Endometrial microvascular endothelial cells (primary cell): ENCODE measurements at regions not wholly inside any gene's neighbourhood (a gene's known extent, or its start where the extent isn't known, plus 50 kb on each side); places are given as distances from the start of the nearest gene placed in this dataset.

Experiments
- in situ Hi-C: cut with HindIII; loops from 2 replicates; pipeline ENCODE4 v1.10.0; 2017; ENCODE audit warnings: low sequenced_read_pairs, low pct_unique_long_range_greater_than_20kb; ENCODE audit errors: inconsistent ontology term

GRCh38 chr10:4675808-4676207, 150.2 kb upstream of the AKR1E2 start:
- in situ Hi-C loops, result no loop called here

GRCh38 chr10:4673279-4674040, 152.5 kb upstream of the AKR1E2 start:
- in situ Hi-C loops, result no loop called here

- in situ Hi-C loops, result no loop called here
Observed at GRCh38 chr10:4672201-4672600, 153.8 kb upstream of the AKR1E2 start.

- in situ Hi-C loops, result no loop called here
Observed at GRCh38 chr10:4671451-4672145, 154.4 kb upstream of the AKR1E2 start.

GRCh38 chr10:4670737-4671136, 155.3 kb upstream of the AKR1E2 start:
- in situ Hi-C loops, result no loop called here

GRCh38 chr10:4669585-4669984, 156.4 kb upstream of the AKR1E2 start:
- in situ Hi-C loops, result no loop called here

- in situ Hi-C loops, result no loop called here
Observed at GRCh38 chr10:4663162-4663992, 162.6 kb upstream of the AKR1E2 start.

GRCh38 chr10:4662576-4663161, 163.3 kb upstream of the AKR1E2 start:
- in situ Hi-C loops, result no loop called here

- in situ Hi-C loops, result no loop called here
Observed at GRCh38 chr10:4661511-4662255, 164.3 kb upstream of the AKR1E2 start.

GRCh38 chr10:4658777-4659176, 167.2 kb upstream of the AKR1E2 start:
- in situ Hi-C loops, result loop anchor here (10.0 kb wide), 1 partner anchor 106 kb away; no protein-coding TSS in a partner anchor

- in situ Hi-C loops, result loop anchor here (10.0 kb wide), 1 partner anchor 108 kb away; no protein-coding TSS in a partner anchor
Observed at GRCh38 chr10:4656576-4657194, 169.3 kb upstream of the AKR1E2 start.

- in situ Hi-C loops, result loop anchor here (10.0 kb wide), 1 partner anchor 109 kb away; no protein-coding TSS in a partner anchor
Observed at GRCh38 chr10:4655879-4656278, 170.1 kb upstream of the AKR1E2 start.

GRCh38 chr10:4655406-4655805, 170.6 kb upstream of the AKR1E2 start:
- in situ Hi-C loops, result loop anchor here (10.0 kb wide), 1 partner anchor 109 kb away; no protein-coding TSS in a partner anchor

- in situ Hi-C loops, result loop anchor here (10.0 kb wide), 1 partner anchor 110 kb away; no protein-coding TSS in a partner anchor
Observed at GRCh38 chr10:4654496-4654895, 171.5 kb upstream of the AKR1E2 start.

GRCh38 chr10:4653160-4653559, 172.8 kb upstream of the AKR1E2 start:
- in situ Hi-C loops, result loop anchor here (10.0 kb wide), 1 partner anchor 112 kb away; no protein-coding TSS in a partner anchor

GRCh38 chr10:4652111-4653010, 173.6 kb upstream of the AKR1E2 start:
- in situ Hi-C loops, result loop anchor here (10.0 kb wide), 1 partner anchor 112 kb away; no protein-coding TSS in a partner anchor
